DOHH2 (cell line): ENCODE measurements at regions not wholly inside any gene's neighbourhood (a gene's known extent, or its start where the extent isn't known, plus 50 kb on each side); places are given as distances from the start of the nearest gene placed in this dataset.

Experiments used
- H3F3A ChIP-seq: fragments of 200-600 bp; sonication (generic), shearing (Covaris generic); 2 replicates; pipeline ENCODE4 v1.6.0; 2016; ENCODE audit warnings: antibody characterized with exemption, mild to moderate bottlenecking; ENCODE audit not compliant: control insufficient read depth, insufficient read depth
- H3K27ac ChIP-seq: fragments of 200-600 bp; sonication (generic); 2 replicates; pipeline ENCODE4 v1.5.1; 2014; ENCODE audit warnings: low read depth, mild to moderate bottlenecking, low read length, moderate library complexity
- H3K27me3 ChIP-seq: fragments of 200-600 bp; sonication (generic); 2 replicates; pipeline ENCODE4 v1.6.1; 2014; ENCODE audit warnings: mild to moderate bottlenecking, low read length, mixed read lengths; ENCODE audit not compliant: control insufficient read depth
- H3K36me3 ChIP-seq: fragments of 200-600 bp; sonication (generic); 2 replicates; pipeline ENCODE4 v1.6.1; 2014; ENCODE audit warnings: mild to moderate bottlenecking, low read length, moderate library complexity, mixed read lengths; ENCODE audit not compliant: control insufficient read depth
- H3K4me1 ChIP-seq: fragments of 200-600 bp; sonication (generic); 2 replicates; pipeline ENCODE4 v1.6.1; 2014; ENCODE audit warnings: mild to moderate bottlenecking, low read length, mixed read lengths; ENCODE audit not compliant: control insufficient read depth
- H3K4me2 ChIP-seq: fragments of 200-600 bp; sonication (generic); 2 replicates; pipeline ENCODE4 v1.6.0; 2014; ENCODE audit warnings: mild to moderate bottlenecking, low read length, moderate library complexity
- H3K4me3 ChIP-seq: fragments of 200-600 bp; sonication (generic); 2 replicates; pipeline ENCODE4 v1.5.1; 2014; ENCODE audit warnings: mild to moderate bottlenecking, low read length, mixed read lengths
- H3K79me2 ChIP-seq: fragments of 200-600 bp; sonication (generic); 2 replicates; pipeline ENCODE4 v1.6.1; 2014; ENCODE audit warnings: mild to moderate bottlenecking, low read length, mixed read lengths; ENCODE audit not compliant: control insufficient read depth
- H3K9me2 ChIP-seq: fragments of 200-600 bp; sonication (generic); replicated peaks from 2 replicates; pipeline ENCODE4 v1.6.1; 2014; ENCODE audit warnings: mild to moderate bottlenecking, low read length, mixed read lengths; ENCODE audit not compliant: control insufficient read depth
- H3K9me3 ChIP-seq: fragments of 200-600 bp; sonication (generic); 2 replicates; pipeline ENCODE4 v1.6.1; 2014; ENCODE audit warnings: antibody characterized with exemption, low read length, mixed read lengths; ENCODE audit not compliant: control insufficient read depth, insufficient read depth
- H4K20me1 ChIP-seq: fragments of 200-600 bp; sonication (generic); 2 replicates; pipeline ENCODE4 v1.6.0; 2014; ENCODE audit warnings: low read depth, mild to moderate bottlenecking, antibody characterized with exemption, low read length, moderate library complexity; ENCODE audit not compliant: control insufficient read depth, insufficient read depth
- CTCF ChIP-seq: fragments of 200-600 bp; sonication (generic); IDR thresholded peaks from one replicate; pipeline ENCODE4 v1.5.1; 2014; ENCODE audit warnings: antibody characterized with exemption, mild to moderate bottlenecking, low read depth, low read length; ENCODE audit not compliant: poor library complexity, severe bottlenecking
- EZH2phosphoT487 ChIP-seq: fragments of 200-600 bp; sonication (generic); IDR thresholded peaks from 2 replicates; pipeline ENCODE4 v1.6.1; 2017; ENCODE audit warnings: borderline replicate concordance, mild to moderate bottlenecking, antibody characterized with exemption, low read length, moderate library complexity, mixed read lengths

- no peaks in the 10 kb centered on the region for H3K9me2 ChIP-seq
- TF ChIP-seq EZH2phosphoT487 (no peak), CTCF (no peak)
- H3K4me2 ChIP-seq: no peak overlapping the region
- no peaks in the 10 kb centered on the region for H3K4me1 ChIP-seq
- H3K27me3 ChIP-seq: no peaks in the 10 kb centered on the region
- no peaks in the 10 kb centered on the region for H3F3A ChIP-seq
- H3K36me3 ChIP-seq: no peaks in the 10 kb centered on the region
- no peaks in the 10 kb centered on the region for H4K20me1 ChIP-seq
- H3K9me3 ChIP-seq: no peaks in the 10 kb centered on the region
- H3K79me2 ChIP-seq: no peaks in the 10 kb centered on the region
- H3K4me3 ChIP-seq: no peak overlapping the region
- no peak overlapping the region for H3K27ac ChIP-seq
These were observed 262.8 kb downstream of the FBXO15 start for GRCh38 chr18:73884868-73885267.

- TF ChIP-seq EZH2phosphoT487: no peak
- no peak for TF ChIP-seq CTCF
- no peaks in the 10 kb centered on the region for H3K9me3 ChIP-seq
- H3K36me3 ChIP-seq: no peaks in the 10 kb centered on the region
- H3K79me2 ChIP-seq: no peaks in the 10 kb centered on the region
- H4K20me1 ChIP-seq: no peaks in the 10 kb centered on the region
- H3K27me3 ChIP-seq: no peaks in the 10 kb centered on the region
- H3K4me1 ChIP-seq: no peaks in the 10 kb centered on the region
- no peak overlapping the region for H3K27ac ChIP-seq
- H3F3A ChIP-seq: no peaks in the 10 kb centered on the region
- no peak overlapping the region for H3K4me3 ChIP-seq
- H3K9me2 ChIP-seq: no peaks in the 10 kb centered on the region
- H3K4me2 ChIP-seq: no peak overlapping the region
These were observed 266.2 kb downstream of the FBXO15 start for GRCh38 chr18:73881396-73881917.

GRCh38 chr18:73880387-73880786 is 267.2 kb downstream of the FBXO15 start:
- no peak overlapping the region for H3K4me3 ChIP-seq
- no peaks in the 10 kb centered on the region for H3K79me2 ChIP-seq
- no peaks in the 10 kb centered on the region for H4K20me1 ChIP-seq
- no peaks in the 10 kb centered on the region for H3K36me3 ChIP-seq
- H3K4me1 ChIP-seq: no peaks in the 10 kb centered on the region
- H3F3A ChIP-seq: no peaks in the 10 kb centered on the region
- TF ChIP-seq CTCF (no peak), EZH2phosphoT487 (no peak)
- no peaks in the 10 kb centered on the region for H3K9me3 ChIP-seq
- no peak overlapping the region for H3K27ac ChIP-seq
- no peaks in the 10 kb centered on the region for H3K9me2 ChIP-seq
- no peak overlapping the region for H3K4me2 ChIP-seq
- no peaks in the 10 kb centered on the region for H3K27me3 ChIP-seq

GRCh38 chr18:73879766-73880165 is 267.9 kb downstream of the FBXO15 start:
- Histone ChIP-seq H3K36me3 (no peaks in the 10 kb centered on the region), H3K9me2 (no peaks in the 10 kb centered on the region), H3K27me3 (no peaks in the 10 kb centered on the region), H3K4me1 (no peaks in the 10 kb centered on the region), H3K9me3 (no peaks in the 10 kb centered on the region), H3F3A (no peaks in the 10 kb centered on the region), H4K20me1 (no peaks in the 10 kb centered on the region), H3K27ac (no peak overlapping the region), H3K79me2 (no peaks in the 10 kb centered on the region), H3K4me3 (no peak overlapping the region), H3K4me2 (no peak overlapping the region)
- TF ChIP-seq EZH2phosphoT487: no peak
- TF ChIP-seq CTCF: no peak
